H1 (cell line): ENCODE measurements at regions not wholly inside any gene's neighbourhood (a gene's known extent, or its start where the extent isn't known, plus 50 kb on each side); places are given as distances from the start of the nearest gene placed in this dataset.

Experiments
- CHD1 ChIP-seq: IDR thresholded peaks from 2 replicates; pipeline ENCODE4 v1.6.1; 2012; ENCODE audit warnings: low read depth, low read length, improper control_type of control experiment
- E2F6 ChIP-seq: IDR thresholded peaks from 2 replicates; pipeline ENCODE4 v1.6.1; 2012; ENCODE audit warnings: inconsistent platforms
- JUN ChIP-seq: IDR thresholded peaks from 2 replicates; pipeline ENCODE4 v1.6.1; 2011; ENCODE audit warnings: low read depth, mild to moderate bottlenecking, improper control_type of control experiment, low read length
- TAF1 ChIP-seq: IDR thresholded peaks from 2 replicates; pipeline ENCODE4 v1.6.1; 2011; ENCODE audit warnings: mild to moderate bottlenecking, low read depth, low read length

GRCh38 chr13:65063753-65064152 lies 2166.4 kb downstream of the PCDH9 start (continued):
- no peak for TF ChIP-seq TAF1
- TF ChIP-seq CHD1: no peak
- TF ChIP-seq E2F6: no peak
- no peak for TF ChIP-seq JUN
